ENCODE measurements at regions not wholly inside any gene's neighbourhood (a gene's known extent, or its start where the extent isn't known, plus 50 kb on each side); places are given as distances from the start of the nearest gene placed in this dataset.

DNA sequence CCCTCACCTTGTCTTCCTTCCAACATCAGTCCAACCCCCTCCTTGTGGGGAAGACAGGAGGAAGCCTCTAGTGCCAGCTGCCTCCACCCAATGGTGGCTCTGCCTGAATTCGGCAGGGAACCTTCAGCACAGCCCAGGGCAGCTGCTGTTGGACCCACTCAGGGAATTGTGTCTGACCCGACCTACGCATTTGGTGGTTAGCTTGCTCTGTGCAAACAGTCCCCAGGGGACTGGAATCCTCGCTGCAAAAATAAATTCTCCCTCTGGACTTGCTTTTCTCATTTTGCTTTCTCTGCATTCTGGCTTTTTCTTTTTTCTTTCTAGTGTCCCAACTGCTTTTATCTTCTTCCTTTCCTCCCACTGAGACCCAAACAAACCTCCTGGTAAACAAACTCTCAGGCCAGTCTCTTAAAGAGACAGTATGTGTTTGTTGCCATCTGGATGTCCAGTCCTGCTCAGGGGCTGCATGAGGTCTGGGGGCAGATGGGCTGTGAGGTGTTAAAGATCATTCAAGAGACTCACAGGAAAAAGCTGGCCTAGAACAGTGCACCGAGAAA, 137.7 kb upstream of the HAAO start:
- Mint-ChIP-seq H3K4me1 (peaks cover 98% of the 10 kb centered on the region), H3K27ac (peak overlapping the region; percentile 98), H3K36me3 (ENCODE audit: low read depth) (no peaks in the 10 kb centered on the region), H3K4me3 (peak overlapping the region; percentile 30), H3K27me3 (ENCODE audit: low read depth, poor library complexity) (no peaks in the 10 kb centered on the region), H3K9me3 (no peaks in the 10 kb centered on the region)
- TF ChIP-seq, protein P1, sequence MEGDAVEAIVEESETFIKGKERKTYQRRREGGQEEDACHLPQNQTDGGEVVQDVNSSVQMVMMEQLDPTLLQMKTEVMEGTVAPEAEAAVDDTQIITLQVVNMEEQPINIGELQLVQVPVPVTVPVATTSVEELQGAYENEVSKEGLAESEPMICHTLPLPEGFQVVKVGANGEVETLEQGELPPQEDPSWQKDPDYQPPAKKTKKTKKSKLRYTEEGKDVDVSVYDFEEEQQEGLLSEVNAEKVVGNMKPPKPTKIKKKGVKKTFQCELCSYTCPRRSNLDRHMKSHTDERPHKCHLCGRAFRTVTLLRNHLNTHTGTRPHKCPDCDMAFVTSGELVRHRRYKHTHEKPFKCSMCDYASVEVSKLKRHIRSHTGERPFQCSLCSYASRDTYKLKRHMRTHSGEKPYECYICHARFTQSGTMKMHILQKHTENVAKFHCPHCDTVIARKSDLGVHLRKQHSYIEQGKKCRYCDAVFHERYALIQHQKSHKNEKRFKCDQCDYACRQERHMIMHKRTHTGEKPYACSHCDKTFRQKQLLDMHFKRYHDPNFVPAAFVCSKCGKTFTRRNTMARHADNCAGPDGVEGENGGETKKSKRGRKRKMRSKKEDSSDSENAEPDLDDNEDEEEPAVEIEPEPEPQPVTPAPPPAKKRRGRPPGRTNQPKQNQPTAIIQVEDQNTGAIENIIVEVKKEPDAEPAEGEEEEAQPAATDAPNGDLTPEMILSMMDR (IDR thresholded peaks at IDR 0.05) = no peak
- DNase-seq = no peak

DNA sequence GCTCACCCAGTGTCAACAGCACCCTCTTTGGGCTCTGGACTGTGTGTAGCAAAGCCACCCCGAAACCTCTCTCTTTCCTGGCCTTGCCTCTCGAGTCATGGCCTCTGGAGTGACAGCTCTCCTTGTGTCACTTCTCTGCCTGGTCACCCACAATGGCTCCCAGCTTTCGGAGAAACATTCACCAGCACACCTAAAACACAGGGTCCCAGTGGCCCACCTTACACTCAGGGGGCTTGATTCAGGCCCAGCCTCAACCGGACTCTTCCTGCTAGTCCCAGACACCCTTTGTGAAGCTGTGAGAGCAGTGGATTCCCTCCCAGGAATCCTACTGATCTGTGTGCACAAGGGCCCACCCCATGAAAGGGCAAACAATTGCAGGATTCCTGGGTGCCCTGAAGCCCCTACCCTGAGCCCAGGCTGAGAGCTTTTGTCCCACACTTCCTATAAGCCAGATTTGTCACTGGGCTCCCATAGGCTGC, 137.2 kb upstream of the HAAO start:
- H3K4me1 Mint-ChIP-seq = peaks cover 98% of the 10 kb centered on the region
- no peak for DNase-seq
- no peaks in the 10 kb centered on the region for H3K9me3 Mint-ChIP-seq
- no peaks in the 10 kb centered on the region for H3K27me3 Mint-ChIP-seq (ENCODE audit: low read depth, poor library complexity)
- H3K4me3 Mint-ChIP-seq = no peak overlapping the region
- peak overlapping the region; percentile 98 for H3K27ac Mint-ChIP-seq
- TF ChIP-seq, protein P1 (IDR thresholded peaks at IDR 0.05) = no peak
- no peaks in the 10 kb centered on the region for H3K36me3 Mint-ChIP-seq (ENCODE audit: low read depth)

DNA sequence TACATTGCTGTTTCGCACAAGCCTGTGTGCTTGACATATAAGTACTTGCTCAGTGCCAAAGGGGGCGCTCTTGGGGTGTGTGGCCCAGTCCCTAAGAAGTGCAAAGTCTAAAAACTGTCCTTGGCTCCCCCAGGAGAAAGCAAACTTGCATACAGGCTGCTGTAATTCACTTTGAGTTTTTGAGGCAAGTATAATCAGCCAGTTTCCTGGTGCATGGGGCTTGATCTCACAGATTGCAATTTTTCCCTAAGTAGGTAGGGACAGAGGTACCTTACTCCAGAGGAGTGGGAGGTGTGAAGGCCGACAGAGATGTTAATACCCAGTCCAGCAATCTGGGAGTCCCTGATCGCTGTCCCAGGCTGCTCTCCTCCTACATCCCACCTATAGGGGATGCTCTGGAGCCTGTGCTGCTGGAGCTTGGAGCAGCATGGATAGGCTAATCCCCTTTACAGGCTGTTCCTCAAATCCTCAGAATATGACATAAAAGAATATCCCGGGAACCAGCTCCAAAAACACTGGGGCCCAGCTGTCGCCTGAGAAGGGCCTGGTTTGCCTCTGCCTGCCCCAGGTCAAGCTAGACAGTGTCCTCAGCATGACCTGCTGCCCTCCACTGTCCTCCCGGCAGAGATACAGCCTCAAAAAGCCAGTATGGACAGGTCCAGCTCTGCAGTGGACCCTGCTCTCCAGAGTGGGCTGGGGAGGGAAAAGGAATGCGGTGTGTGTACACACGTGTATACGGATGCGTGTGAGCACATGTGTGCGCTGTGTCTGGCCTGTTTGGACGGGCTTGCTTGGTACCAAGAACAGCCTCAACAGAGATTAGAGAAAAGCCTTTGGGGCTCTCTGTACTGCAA, 136.5 kb upstream of the HAAO start:
- Mint-ChIP-seq H3K36me3 (ENCODE audit: low read depth) (no peaks in the 10 kb centered on the region), H3K4me1 (peaks cover 98% of the 10 kb centered on the region)

GRCh38 chr2:42928161-42928691, 135.8 kb upstream of the HAAO start:
- DNase-seq = peak; percentile 42
- H3K4me1 Mint-ChIP-seq = peaks cover 98% of the 10 kb centered on the region
- TF ChIP-seq, protein P1 (IDR thresholded peaks at IDR 0.05) = no peak
- peak overlapping the region; percentile 98 for H3K27ac Mint-ChIP-seq
- H3K4me3 Mint-ChIP-seq = peak overlapping the region; percentile 58
- no peaks in the 10 kb centered on the region for H3K27me3 Mint-ChIP-seq (ENCODE audit: low read depth, poor library complexity)
- H3K36me3 Mint-ChIP-seq (ENCODE audit: low read depth) = no peaks in the 10 kb centered on the region
- no peaks in the 10 kb centered on the region for H3K9me3 Mint-ChIP-seq

More for the DNA sequence above, 136.5 kb upstream of the HAAO start:
- H3K9me3 Mint-ChIP-seq = no peaks in the 10 kb centered on the region
- TF ChIP-seq, protein P1 (IDR thresholded peaks at IDR 0.05) = peak; percentile 54
- H3K4me3 Mint-ChIP-seq = peak overlapping the region; percentile 58
- no peaks in the 10 kb centered on the region for H3K27me3 Mint-ChIP-seq (ENCODE audit: low read depth, poor library complexity)
- DNase-seq = peak; percentile 57
- H3K27ac Mint-ChIP-seq = peak overlapping the region; percentile 98

DNA sequence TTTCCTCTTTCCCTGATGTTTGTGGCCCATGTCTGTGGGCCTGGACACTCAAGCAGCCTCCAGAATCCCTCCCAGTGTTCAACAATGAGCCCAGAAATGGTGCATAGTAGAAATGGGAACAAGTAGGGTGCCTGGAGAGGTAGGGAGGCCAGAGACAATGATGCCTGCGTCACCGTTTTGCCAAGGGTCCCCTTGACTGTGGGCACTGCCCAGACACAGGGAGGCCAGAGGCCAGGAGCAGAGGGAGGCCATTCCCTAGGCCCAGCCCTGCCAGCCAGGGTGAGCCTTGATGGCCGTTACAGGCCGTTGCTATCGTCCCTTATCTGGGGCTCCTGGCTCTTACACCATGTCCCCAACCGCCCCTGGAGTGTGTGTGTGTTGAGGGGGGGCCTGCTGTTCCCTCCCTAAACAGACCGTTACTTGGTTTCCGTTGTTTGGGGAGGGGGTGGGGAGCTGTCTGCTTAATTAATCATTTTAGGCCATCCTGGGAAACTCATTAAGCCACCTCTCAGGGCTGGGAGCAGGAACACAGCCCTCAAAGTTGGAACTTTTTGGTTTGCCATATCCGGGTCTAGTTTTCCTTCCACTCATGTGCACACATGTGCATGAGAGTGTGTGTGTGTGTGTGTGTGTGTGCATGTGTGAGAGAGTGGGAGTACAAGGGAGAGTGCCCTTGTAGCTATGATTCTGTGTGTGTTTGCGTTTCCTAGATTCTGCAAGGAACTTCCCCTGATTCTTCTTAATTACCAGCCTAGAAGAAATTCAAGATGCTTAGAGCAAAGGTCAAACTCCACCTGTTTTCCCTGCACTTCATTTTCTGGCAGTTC, 135.2 kb upstream of the HAAO start:
- DNase-seq = no peak
- peak overlapping the region; percentile 98 for H3K27ac Mint-ChIP-seq

More for the DNA sequence above, 135.2 kb upstream of the HAAO start:
- H3K4me3 Mint-ChIP-seq = peak overlapping the region; percentile 38
- TF ChIP-seq, protein P1 (IDR thresholded peaks at IDR 0.05) = no peak
- no peaks in the 10 kb centered on the region for H3K9me3 Mint-ChIP-seq
- H3K27me3 Mint-ChIP-seq (ENCODE audit: low read depth, poor library complexity) = no peaks in the 10 kb centered on the region
- no peaks in the 10 kb centered on the region for H3K36me3 Mint-ChIP-seq (ENCODE audit: low read depth)
- peaks cover 98% of the 10 kb centered on the region for H3K4me1 Mint-ChIP-seq

All from nephron progenitor cell (in vitro differentiated cells).